HCT116 (cell line): ENCODE measurements at regions not wholly inside any gene's neighbourhood (a gene's known extent, or its start where the extent isn't known, plus 50 kb on each side); places are given as distances from the start of the nearest gene placed in this dataset.

Experiments
- EZH2phosphoT487 ChIP-seq: fragments of 200-600 bp; IDR thresholded peaks from 2 replicates; pipeline ENCODE4 v1.6.1; 2018; ENCODE audit warnings: antibody characterized with exemption, borderline replicate concordance
- RAD21 ChIP-seq: IDR thresholded peaks from 2 replicates; pipeline ENCODE4 v1.6.1; 2012; ENCODE audit warnings: low read depth, mild to moderate bottlenecking
- SIN3A ChIP-seq: IDR thresholded peaks from 2 replicates; pipeline ENCODE4 v1.6.1; 2012; ENCODE audit warnings: low read depth
- ZBTB33 ChIP-seq: IDR thresholded peaks from 2 replicates; pipeline ENCODE4 v1.6.1; 2011; ENCODE audit warnings: mild to moderate bottlenecking, low read length, moderate library complexity; ENCODE audit not compliant: insufficient replicate concordance; ENCODE audit errors: extremely low read depth
- ZNF274 ChIP-seq: fragments of 200-500 bp; sonication (Bioruptor generic); IDR thresholded peaks from 2 replicates; pipeline ENCODE4 v1.6.1; 2014; ENCODE audit warnings: mild to moderate bottlenecking, low read depth, low read length, inconsistent platforms
- TF ChIP-seq, protein P1 (sequence below), 3 experiments: fragments of 200-600 bp in 1 of 3; sonication (generic) in 1 of 3; IDR thresholded peaks in 2 of 3; conservative IDR thresholded peaks in 1 of 3; 2 replicates each; pipeline ENCODE4 v1.5.1; 2012 to 2017; ENCODE audit warnings: low read depth in 2 of 3, low read length in 2 of 3, antibody characterized with exemption in 1 of 3, borderline replicate concordance in 1 of 3, control low read depth in 1 of 3, mild to moderate bottlenecking in 1 of 3, mixed read lengths in 1 of 3, mixed run types in 1 of 3, moderate library complexity in 1 of 3; ENCODE audit not compliant: insufficient read depth in 1 of 3
- TF ChIP-seq, protein P2 (sequence below): IDR thresholded peaks from 2 replicates; pipeline ENCODE4 v1.6.1; 2012

- TF ChIP-seq, protein P1, sequence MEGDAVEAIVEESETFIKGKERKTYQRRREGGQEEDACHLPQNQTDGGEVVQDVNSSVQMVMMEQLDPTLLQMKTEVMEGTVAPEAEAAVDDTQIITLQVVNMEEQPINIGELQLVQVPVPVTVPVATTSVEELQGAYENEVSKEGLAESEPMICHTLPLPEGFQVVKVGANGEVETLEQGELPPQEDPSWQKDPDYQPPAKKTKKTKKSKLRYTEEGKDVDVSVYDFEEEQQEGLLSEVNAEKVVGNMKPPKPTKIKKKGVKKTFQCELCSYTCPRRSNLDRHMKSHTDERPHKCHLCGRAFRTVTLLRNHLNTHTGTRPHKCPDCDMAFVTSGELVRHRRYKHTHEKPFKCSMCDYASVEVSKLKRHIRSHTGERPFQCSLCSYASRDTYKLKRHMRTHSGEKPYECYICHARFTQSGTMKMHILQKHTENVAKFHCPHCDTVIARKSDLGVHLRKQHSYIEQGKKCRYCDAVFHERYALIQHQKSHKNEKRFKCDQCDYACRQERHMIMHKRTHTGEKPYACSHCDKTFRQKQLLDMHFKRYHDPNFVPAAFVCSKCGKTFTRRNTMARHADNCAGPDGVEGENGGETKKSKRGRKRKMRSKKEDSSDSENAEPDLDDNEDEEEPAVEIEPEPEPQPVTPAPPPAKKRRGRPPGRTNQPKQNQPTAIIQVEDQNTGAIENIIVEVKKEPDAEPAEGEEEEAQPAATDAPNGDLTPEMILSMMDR (IDR thresholded peaks at IDR 0.05 in 2 of 3, conservative IDR thresholded peaks at IDR 0.05 in 1 of 3; ENCODE audit: borderline replicate concordance in 1 of 3, insufficient read depth in 1 of 3, low read depth in 2 of 3, low read length in 2 of 3), result no peak
- TF ChIP-seq, protein P2, sequence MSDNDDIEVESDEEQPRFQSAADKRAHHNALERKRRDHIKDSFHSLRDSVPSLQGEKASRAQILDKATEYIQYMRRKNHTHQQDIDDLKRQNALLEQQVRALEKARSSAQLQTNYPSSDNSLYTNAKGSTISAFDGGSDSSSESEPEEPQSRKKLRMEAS, result no peak
- TF ChIP-seq RAD21 (no peak), EZH2phosphoT487 (no peak), SIN3A (no peak), ZNF274 (no peak), ZBTB33 (no peak)
Measured at GRCh38 chr4:82047731-82048130, 326.1 kb downstream of the HNRNPD start.
